ENCODE measurements at regions not wholly inside any gene's neighbourhood (a gene's known extent, or its start where the extent isn't known, plus 50 kb on each side); places are given as distances from the start of the nearest gene placed in this dataset.
"Not testable (repeated sequence)": the region's sequence is repeated elsewhere in the genome, so short reads cannot be mapped to it uniquely, and the experiment has no call there.

- peaks cover 2% of the 10 kb centered on the region for H3K27me3 Mint-ChIP-seq
- peaks cover 2% of the 10 kb centered on the region for H3K9me3 Mint-ChIP-seq
- H3K36me3 Mint-ChIP-seq = peaks cover 2% of the 10 kb centered on the region
- no peaks in the 10 kb centered on the region for H3K4me1 Mint-ChIP-seq
- ATAC-seq (ENCODE audit: low read depth) = no peak
- no peak for DNase-seq (ENCODE audit: low spot score in 2 of 2)
- H3K4me3 Mint-ChIP-seq = no peak overlapping the region
- H3K27ac Mint-ChIP-seq = no peak overlapping the region
Measured at GRCh38 chr5:6096101-6096500, 282.2 kb downstream of the MED10 start.

- not testable (repeated sequence) for H3K4me3 Mint-ChIP-seq; DNase-seq (ENCODE audit: low spot score in 2 of 2); ATAC-seq (ENCODE audit: low read depth); H3K9me3 Mint-ChIP-seq; H3K4me1 Mint-ChIP-seq; H3K36me3 Mint-ChIP-seq; H3K27me3 Mint-ChIP-seq; H3K27ac Mint-ChIP-seq
Measured at GRCh38 chr5:6094180-6094579, 284.2 kb downstream of the MED10 start.

GRCh38 chr5:6090838-6091237, 287.5 kb downstream of the MED10 start:
- Mint-ChIP-seq H3K27me3 (peaks cover 2% of the 10 kb centered on the region), H3K4me1 (no peaks in the 10 kb centered on the region), H3K9me3 (no peaks in the 10 kb centered on the region), H3K36me3 (no peaks in the 10 kb centered on the region), H3K4me3 (no peak overlapping the region), H3K27ac (no peak overlapping the region)
- ATAC-seq (ENCODE audit: low read depth) = no peak
- no peak for DNase-seq (ENCODE audit: low spot score in 2 of 2)

DNA sequence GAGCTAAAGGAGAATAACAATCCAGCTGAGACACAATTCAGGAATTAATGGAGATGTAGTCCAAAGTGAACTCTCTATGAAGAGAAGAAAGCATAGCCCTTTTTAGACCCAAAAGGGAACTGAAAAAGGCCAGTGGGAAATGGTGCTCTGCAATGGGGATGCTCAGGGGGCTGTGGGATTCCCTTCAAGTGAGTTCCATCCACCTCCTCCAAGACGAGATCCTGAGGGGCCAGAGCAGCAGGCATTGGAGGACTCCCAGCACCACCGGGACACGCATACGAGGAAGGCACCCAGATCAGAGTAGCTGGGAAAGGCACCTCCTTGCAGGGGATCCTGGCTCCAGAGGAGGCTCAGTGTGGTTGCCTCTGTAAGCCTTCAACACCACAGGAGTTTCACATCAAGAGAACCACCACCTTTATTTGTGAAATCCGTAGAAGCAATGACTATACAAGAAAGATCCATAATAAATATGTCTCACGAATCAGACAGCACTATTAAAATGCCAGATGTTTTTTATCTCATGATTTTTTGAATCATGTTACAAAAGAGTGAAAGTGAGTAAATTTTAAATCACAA, 288.2 kb downstream of the MED10 start:
- Mint-ChIP-seq H3K4me1 (no peaks in the 10 kb centered on the region), H3K27me3 (peaks cover 2% of the 10 kb centered on the region), H3K4me3 (no peak overlapping the region), H3K9me3 (no peaks in the 10 kb centered on the region), H3K27ac (no peak overlapping the region), H3K36me3 (no peaks in the 10 kb centered on the region)
- ATAC-seq (ENCODE audit: low read depth) (no peak), DNase-seq (ENCODE audit: low spot score in 2 of 2) (no peak)

- DNase-seq (ENCODE audit: low spot score in 2 of 2) = no peak
- Mint-ChIP-seq H3K27me3 (peaks cover 2% of the 10 kb centered on the region), H3K36me3 (no peaks in the 10 kb centered on the region), H3K4me1 (no peaks in the 10 kb centered on the region), H3K9me3 (no peaks in the 10 kb centered on the region), H3K4me3 (no peak overlapping the region), H3K27ac (no peak overlapping the region)
- ATAC-seq (ENCODE audit: low read depth) = no peak
Measured at GRCh38 chr5:6088706-6089105, 289.6 kb downstream of the MED10 start.

DNA sequence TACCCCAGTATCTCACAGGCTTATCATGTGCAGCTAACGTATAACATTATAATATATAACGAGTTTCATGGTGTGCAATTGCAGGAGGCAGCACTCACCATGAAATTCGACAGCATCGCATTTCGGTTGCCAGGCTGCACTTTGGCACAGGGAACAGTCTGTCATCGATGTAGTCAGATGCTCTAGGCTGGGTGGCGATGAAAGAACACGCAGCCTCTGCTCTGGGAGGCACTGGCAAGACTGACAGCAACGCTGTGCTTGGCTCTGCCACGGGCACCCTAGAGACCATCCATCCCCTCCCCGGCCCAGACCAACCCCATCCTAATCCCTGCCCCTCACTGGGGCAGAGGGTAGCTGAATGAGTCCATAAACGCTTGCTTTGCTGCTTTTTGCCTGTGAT, 290.8 kb downstream of the MED10 start:
- no peak overlapping the region for H3K4me3 Mint-ChIP-seq
- no peak for ATAC-seq (ENCODE audit: low read depth)
- DNase-seq (ENCODE audit: low spot score in 2 of 2) = no peak
- no peaks in the 10 kb centered on the region for H3K36me3 Mint-ChIP-seq
- no peak overlapping the region for H3K27ac Mint-ChIP-seq
- H3K9me3 Mint-ChIP-seq = peaks cover 2% of the 10 kb centered on the region
- peaks cover 2% of the 10 kb centered on the region for H3K27me3 Mint-ChIP-seq
- no peaks in the 10 kb centered on the region for H3K4me1 Mint-ChIP-seq

DNA sequence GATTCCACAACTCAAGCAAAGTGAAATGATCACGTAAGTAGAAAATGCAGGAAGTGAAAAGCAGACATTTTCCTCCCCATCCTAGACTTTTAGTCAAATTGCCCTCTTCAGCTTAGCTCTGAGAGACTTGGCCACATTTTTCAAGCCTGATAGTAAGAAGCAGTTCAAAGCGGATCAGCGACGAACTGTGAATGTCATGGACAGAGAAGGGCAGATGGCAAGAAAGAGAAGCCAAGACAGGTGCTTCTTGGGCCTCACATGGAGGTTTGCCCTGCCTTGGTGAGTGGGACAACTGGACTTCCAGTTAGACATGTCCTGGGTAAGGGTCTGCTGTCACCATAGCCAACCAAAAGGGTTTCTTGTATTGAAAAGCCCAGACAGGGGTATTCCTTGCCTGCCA, 291.5 kb downstream of the MED10 start:
- DNase-seq (ENCODE audit: low spot score in 2 of 2) (no peak), ATAC-seq (ENCODE audit: low read depth) (no peak)
- H3K27me3 Mint-ChIP-seq = peaks cover 2% of the 10 kb centered on the region
- peaks cover 2% of the 10 kb centered on the region for H3K9me3 Mint-ChIP-seq
- no peak overlapping the region for H3K27ac Mint-ChIP-seq
- no peaks in the 10 kb centered on the region for H3K36me3 Mint-ChIP-seq
- H3K4me3 Mint-ChIP-seq = no peak overlapping the region
- no peaks in the 10 kb centered on the region for H3K4me1 Mint-ChIP-seq

DNA sequence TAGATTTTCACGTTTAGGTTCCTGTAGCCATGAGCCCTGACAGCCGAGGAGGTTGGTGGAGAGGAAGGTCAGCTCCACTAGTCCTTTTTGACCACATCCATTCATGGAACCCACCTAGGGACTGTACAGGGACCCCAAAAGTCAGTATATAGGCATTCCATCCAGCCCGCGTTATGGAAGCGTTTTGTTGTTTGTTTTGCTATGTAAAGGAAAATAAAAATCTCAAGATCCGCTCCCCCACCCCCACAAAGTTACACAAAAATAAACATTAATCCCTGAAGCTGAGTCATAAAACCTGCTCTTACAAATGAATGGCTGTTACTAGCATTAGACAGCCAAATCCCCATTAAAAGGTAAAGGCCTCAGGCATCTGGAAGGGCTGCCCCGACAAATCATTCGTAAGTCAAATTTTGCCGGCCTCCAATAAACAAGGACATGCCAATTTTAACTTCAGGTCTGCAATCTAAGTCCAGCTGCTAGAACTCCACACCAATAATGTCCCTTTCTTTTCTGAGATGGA, 292.9 kb downstream of the MED10 start:
- Mint-ChIP-seq H3K4me3 (no peak overlapping the region), H3K9me3 (peaks cover 2% of the 10 kb centered on the region), H3K27ac (no peak overlapping the region), H3K27me3 (peaks cover 2% of the 10 kb centered on the region), H3K4me1 (no peaks in the 10 kb centered on the region), H3K36me3 (no peaks in the 10 kb centered on the region)
- no peak for DNase-seq (ENCODE audit: low spot score in 2 of 2)
- no peak for ATAC-seq (ENCODE audit: low read depth)

DNA sequence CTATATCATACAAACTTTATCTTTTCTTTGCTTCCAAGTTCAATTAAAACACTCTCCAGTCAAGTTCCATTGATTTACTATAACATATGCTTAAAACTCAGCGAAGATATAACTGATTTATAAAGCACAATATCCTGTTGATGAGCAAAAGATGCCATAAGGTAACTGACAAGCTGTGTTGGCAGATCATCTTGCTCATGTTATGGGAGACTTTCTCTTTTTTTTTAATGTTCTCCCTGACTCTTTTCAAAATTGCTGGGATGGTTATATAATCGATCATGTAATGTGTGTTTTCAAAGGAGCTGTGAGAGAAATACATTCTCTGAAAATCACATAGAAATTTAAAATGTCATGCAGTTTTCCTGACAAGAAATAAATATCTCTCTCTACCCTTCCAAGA, 293.5 kb downstream of the MED10 start:
- H3K4me1 Mint-ChIP-seq = no peaks in the 10 kb centered on the region
- peaks cover 2% of the 10 kb centered on the region for H3K27me3 Mint-ChIP-seq
- no peak overlapping the region for H3K27ac Mint-ChIP-seq
- DNase-seq (ENCODE audit: low spot score in 2 of 2) (no peak), ATAC-seq (ENCODE audit: low read depth) (no peak)
- no peaks in the 10 kb centered on the region for H3K36me3 Mint-ChIP-seq
- peaks cover 2% of the 10 kb centered on the region for H3K9me3 Mint-ChIP-seq
- H3K4me3 Mint-ChIP-seq = no peak overlapping the region

DNA sequence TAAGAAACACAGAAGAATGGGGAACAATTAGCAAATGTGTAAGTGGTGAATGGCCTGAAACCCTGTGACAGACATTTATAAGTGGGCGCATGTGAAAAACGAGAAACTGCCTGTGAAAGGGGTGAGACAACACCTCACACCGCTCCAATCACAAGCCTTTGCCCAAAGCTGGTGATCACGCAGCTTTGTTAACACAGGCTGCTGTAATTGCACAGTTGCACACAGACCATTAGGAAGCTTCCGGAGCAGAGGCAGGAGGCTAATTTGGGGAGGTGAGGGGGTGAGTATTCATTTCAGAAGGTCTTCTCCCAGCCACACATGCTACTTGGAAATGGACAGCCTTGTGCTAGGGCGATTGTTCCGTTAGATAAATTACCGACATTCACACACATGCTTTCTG, 294.0 kb downstream of the MED10 start:
- H3K4me1 Mint-ChIP-seq = no peaks in the 10 kb centered on the region
- H3K36me3 Mint-ChIP-seq = no peaks in the 10 kb centered on the region
- H3K27me3 Mint-ChIP-seq = peaks cover 2% of the 10 kb centered on the region
- peaks cover 2% of the 10 kb centered on the region for H3K9me3 Mint-ChIP-seq
- DNase-seq (ENCODE audit: low spot score in 2 of 2) (no peak), ATAC-seq (ENCODE audit: low read depth) (no peak)
- H3K4me3 Mint-ChIP-seq = no peak overlapping the region
- no peak overlapping the region for H3K27ac Mint-ChIP-seq

GRCh38 chr5:6083311-6083978, 294.9 kb downstream of the MED10 start:
- Mint-ChIP-seq H3K4me1 (no peaks in the 10 kb centered on the region), H3K9me3 (peaks cover 2% of the 10 kb centered on the region), H3K27ac (no peak overlapping the region), H3K36me3 (no peaks in the 10 kb centered on the region), H3K27me3 (peaks cover 2% of the 10 kb centered on the region), H3K4me3 (no peak overlapping the region)
- ATAC-seq (ENCODE audit: low read depth) (no peak), DNase-seq (ENCODE audit: low spot score in 2 of 2) (no peak)

- DNase-seq (ENCODE audit: low spot score in 2 of 2) = no peak
- Mint-ChIP-seq H3K9me3 (peaks cover 2% of the 10 kb centered on the region), H3K27ac (no peak overlapping the region), H3K4me1 (no peaks in the 10 kb centered on the region), H3K27me3 (peaks cover 2% of the 10 kb centered on the region), H3K4me3 (no peak overlapping the region), H3K36me3 (no peaks in the 10 kb centered on the region)
- no peak for ATAC-seq (ENCODE audit: low read depth)
Measured at GRCh38 chr5:6082685-6083084, 295.7 kb downstream of the MED10 start.

GRCh38 chr5:6081727-6082210, 296.6 kb downstream of the MED10 start:
- Mint-ChIP-seq H3K9me3 (peaks cover 2% of the 10 kb centered on the region), H3K4me1 (no peaks in the 10 kb centered on the region), H3K36me3 (no peaks in the 10 kb centered on the region), H3K27me3 (peaks cover 2% of the 10 kb centered on the region), H3K4me3 (no peak overlapping the region), H3K27ac (no peak overlapping the region)
- ATAC-seq (ENCODE audit: low read depth) (no peak), DNase-seq (ENCODE audit: low spot score in 2 of 2) (no peak)

GRCh38 chr5:6080930-6081726, 297.2 kb downstream of the MED10 start:
- H3K9me3 Mint-ChIP-seq = peaks cover 2% of the 10 kb centered on the region
- H3K4me3 Mint-ChIP-seq = no peak overlapping the region
- ATAC-seq (ENCODE audit: low read depth) = no peak
- no peak overlapping the region for H3K27ac Mint-ChIP-seq
- DNase-seq (ENCODE audit: low spot score in 2 of 2) = no peak
- no peaks in the 10 kb centered on the region for H3K4me1 Mint-ChIP-seq
- no peaks in the 10 kb centered on the region for H3K36me3 Mint-ChIP-seq
- H3K27me3 Mint-ChIP-seq = peaks cover 3% of the 10 kb centered on the region
